ENCODE measurements at regions not wholly inside any gene's neighbourhood (a gene's known extent, or its start where the extent isn't known, plus 50 kb on each side); places are given as distances from the start of the nearest gene placed in this dataset.

GRCh38 chr2:42868096-42868495, 75.7 kb upstream of the HAAO start:
- TF ChIP-seq CTCF (IDR thresholded peaks at IDR 0.05; ENCODE audit: low read depth, low read length): no peak
- no peak for TF ChIP-seq EZH2phosphoT487 (IDR thresholded peaks at IDR 0.05; ENCODE audit: low read depth)
